Calu3 (cell line): ENCODE measurements at regions not wholly inside any gene's neighbourhood (a gene's known extent, or its start where the extent isn't known, plus 50 kb on each side); places are given as distances from the start of the nearest gene placed in this dataset.
A peak's percentile ranks its signal among the peaks of the same experiment; 100 is the strongest.

Experiments used
- BruUV-seq: library from RNA; stranded (reverse); fragments of 400-500 nt; replicated peaks from 2 replicates; lab custom pipeline; 2021; lab: Mats Ljungman, UMichigan
- CTCF ChIA-PET: fragments of 300-600 bp; sonication (Branson Sonifier 250); formaldehyde crosslinking; loops from one replicate; lab custom pipeline; 2022; ENCODE audit warnings: antibody characterized with exemption; lab: Charles Lee
- DNase-seq: peaks from one replicate; pipeline ENCODE4 v3.0.0; 2022
- H3K27ac Mint-ChIP-seq: one replicate; pipeline ENCODE4 v1.8.0; 2022; ENCODE audit warnings: mixed read lengths; ENCODE audit not compliant: unreplicated experiment
- H3K27me3 Mint-ChIP-seq: one replicate; pipeline ENCODE4 v1.8.0; 2022; ENCODE audit warnings: mixed read lengths; ENCODE audit not compliant: unreplicated experiment
- H3K36me3 Mint-ChIP-seq: one replicate; pipeline ENCODE4 v1.8.0; 2022; ENCODE audit warnings: mild to moderate bottlenecking, moderate library complexity, mixed read lengths; ENCODE audit not compliant: insufficient read depth, unreplicated experiment
- H3K4me1 Mint-ChIP-seq: one replicate; pipeline ENCODE4 v1.8.0; 2022; ENCODE audit warnings: mild to moderate bottlenecking, low read depth, mixed read lengths; ENCODE audit not compliant: unreplicated experiment
- H3K4me3 Mint-ChIP-seq: one replicate; pipeline ENCODE4 v1.8.0; 2022; ENCODE audit warnings: mild to moderate bottlenecking, low read depth, moderate library complexity, mixed read lengths; ENCODE audit not compliant: unreplicated experiment
- H3K9me3 Mint-ChIP-seq: one replicate; pipeline ENCODE4 v1.8.0; 2022; ENCODE audit warnings: low read depth, mixed read lengths; ENCODE audit not compliant: unreplicated experiment
- CTCF ChIP-seq: fragments of 200-600 bp; IDR thresholded peaks from one replicate; pipeline ENCODE4 v1.8.0; 2022; ENCODE audit warnings: antibody characterized with exemption; ENCODE audit not compliant: unreplicated experiment
- intact Hi-C: fragments of 100-400 bp; cut with micrococcal nuclease; formaldehyde crosslinking; loops from one replicate; pipeline ENCODE4 v1.10.0; 2022; ENCODE audit not compliant: unreplicated experiment

GRCh38 chr12:107417004-107417403, 268.6 kb upstream of the PWP1 start:
- DNase-seq = no peak
- H3K36me3 Mint-ChIP-seq = no peaks in the 10 kb centered on the region
- H3K27ac Mint-ChIP-seq = no peak overlapping the region
- H3K4me3 Mint-ChIP-seq = no peak overlapping the region
- H3K4me1 Mint-ChIP-seq = no peaks in the 10 kb centered on the region
- CTCF ChIA-PET = interaction anchor here (0.5 kb wide), 1 partner anchor 734 kb away, joined by 3 read pairs; no protein-coding TSS in a partner anchor
- no TSS peak for BruUV-seq
- peaks cover 84% of the 10 kb centered on the region for H3K27me3 Mint-ChIP-seq
- intact Hi-C loops = no loop called here
- no peak for TF ChIP-seq CTCF
- no peaks in the 10 kb centered on the region for H3K9me3 Mint-ChIP-seq

GRCh38 chr12:107418981-107419380, 266.6 kb upstream of the PWP1 start:
- intact Hi-C loops = no loop called here
- CTCF ChIA-PET = no interaction called here
- no peak overlapping the region for H3K4me3 Mint-ChIP-seq
- no peak for DNase-seq
- H3K4me1 Mint-ChIP-seq = no peaks in the 10 kb centered on the region
- no peak for TF ChIP-seq CTCF
- H3K27ac Mint-ChIP-seq = no peak overlapping the region
- H3K9me3 Mint-ChIP-seq = no peaks in the 10 kb centered on the region
- no TSS peak for BruUV-seq
- H3K36me3 Mint-ChIP-seq = no peaks in the 10 kb centered on the region
- peaks cover 100% of the 10 kb centered on the region for H3K27me3 Mint-ChIP-seq

GRCh38 chr12:107423531-107423930, 262.1 kb upstream of the PWP1 start:
- CTCF ChIA-PET = interaction anchor here (0.6 kb wide), 1 partner anchor 69 kb away, joined by 3 read pairs; no protein-coding TSS in a partner anchor
- no peak overlapping the region for H3K27ac Mint-ChIP-seq
- intact Hi-C loops = no loop called here
- peaks cover 93% of the 10 kb centered on the region for H3K27me3 Mint-ChIP-seq
- H3K4me3 Mint-ChIP-seq = no peak overlapping the region
- H3K36me3 Mint-ChIP-seq = no peaks in the 10 kb centered on the region
- DNase-seq = no peak
- BruUV-seq = no TSS peak
- H3K4me1 Mint-ChIP-seq = no peaks in the 10 kb centered on the region
- no peaks in the 10 kb centered on the region for H3K9me3 Mint-ChIP-seq
- TF ChIP-seq CTCF = no peak

GRCh38 chr12:107429006-107429705, 256.4 kb upstream of the PWP1 start:
- H3K36me3 Mint-ChIP-seq = no peaks in the 10 kb centered on the region
- no peak overlapping the region for H3K27ac Mint-ChIP-seq
- no TSS peak for BruUV-seq
- H3K4me3 Mint-ChIP-seq = no peak overlapping the region
- no peak for TF ChIP-seq CTCF
- H3K27me3 Mint-ChIP-seq = peaks cover 63% of the 10 kb centered on the region
- intact Hi-C loops = no loop called here
- H3K4me1 Mint-ChIP-seq = no peaks in the 10 kb centered on the region
- CTCF ChIA-PET = no interaction called here
- DNase-seq = peak; percentile 25
- no peaks in the 10 kb centered on the region for H3K9me3 Mint-ChIP-seq
